CD14-positive monocyte (primary cell): ENCODE measurements at regions not wholly inside any gene's neighbourhood (a gene's known extent, or its start where the extent isn't known, plus 50 kb on each side); places are given as distances from the start of the nearest gene placed in this dataset.

Source experiments
- DNase-seq, 3 donors: peaks; one replicate each; pipeline ENCODE4 v3.0.0-alpha.2; 2011 to 2022
- H2AFZ ChIP-seq: 2 replicates; pipeline ENCODE4 v1.6.0; 2012; ENCODE audit warnings: mild to moderate bottlenecking, low read depth, low read length, inconsistent platforms; ENCODE audit not compliant: insufficient read depth, poor library complexity, severe bottlenecking
- H3K27ac ChIP-seq, 2 donors: 1 replicate in 1 of 2; 2 replicates in 1 of 2; pipeline ENCODE4 v1.5.1; 2012 to 2013; ENCODE audit warnings: low read length in 2 of 2, control low read depth in 1 of 2, inconsistent platforms in 1 of 2, low read depth in 1 of 2, mild to moderate bottlenecking in 1 of 2
- H3K27me3 ChIP-seq, 2 donors: one replicate each; pipeline versions ENCODE4 v1.6.0 to v1.6.1; 2011 to 2013; ENCODE audit warnings: low read length in 2 of 2; ENCODE audit not compliant: control insufficient read depth in 2 of 2, insufficient read depth in 2 of 2
- H3K36me3 ChIP-seq, 2 donors: replicated peaks in 1 of 2; 1 replicate in 1 of 2; 2 replicates in 1 of 2; pipeline versions ENCODE4 v1.5.1 to v1.6.1; 2012 to 2013; ENCODE audit warnings: low read length in 2 of 2, control low read depth in 1 of 2, inconsistent platforms in 1 of 2, mild to moderate bottlenecking in 1 of 2; ENCODE audit not compliant: insufficient read depth in 2 of 2, control insufficient read depth in 1 of 2
- H3K4me1 ChIP-seq, 2 donors: 1 replicate in 1 of 2; 2 replicates in 1 of 2; pipeline versions ENCODE4 v1.5.1 to v1.6.1; 2012 to 2013; ENCODE audit warnings: low read length in 2 of 2, control low read depth in 1 of 2, inconsistent platforms in 1 of 2, mild to moderate bottlenecking in 1 of 2, moderate library complexity in 1 of 2; ENCODE audit not compliant: insufficient read depth in 2 of 2, control insufficient read depth in 1 of 2
- H3K4me2 ChIP-seq: replicated peaks from 2 replicates; pipeline ENCODE3; 2012; ENCODE audit warnings: low read length, moderate library complexity, mild to moderate bottlenecking; ENCODE audit not compliant: poor library complexity, severe bottlenecking; ENCODE audit errors: extremely low read depth
- H3K4me3 ChIP-seq, 3 experiments: fragments of 200-600 bp in 1 of 3; sonication (generic) in 1 of 3; replicated peaks in 1 of 3; 1 replicate in 2 of 3; 2 replicates in 1 of 3; pipeline ENCODE4 v1.5.1; 2011 to 2013; ENCODE audit warnings: low read length in 3 of 3, mild to moderate bottlenecking in 3 of 3, control low read depth in 2 of 3, low read depth in 2 of 3, inconsistent platforms in 1 of 3, moderate library complexity in 1 of 3
- H3K79me2 ChIP-seq: 2 replicates; pipeline ENCODE4 v1.6.0; 2012; ENCODE audit warnings: mild to moderate bottlenecking, control low read depth, inconsistent platforms, low read length, moderate library complexity; ENCODE audit not compliant: insufficient read depth
- H3K9ac ChIP-seq: 2 replicates; pipeline ENCODE4 v1.6.0; 2017; ENCODE audit warnings: low read length, mild to moderate bottlenecking; ENCODE audit not compliant: insufficient read depth, poor library complexity, severe bottlenecking
- H3K9me3 ChIP-seq, 2 donors: replicated peaks in 1 of 2; 1 replicate in 1 of 2; 2 replicates in 1 of 2; pipeline versions ENCODE4 v1.5.1 to v1.6.1; 2012 to 2013; ENCODE audit warnings: low read length in 2 of 2, control low read depth in 1 of 2; ENCODE audit not compliant: control insufficient read depth in 1 of 2, insufficient read depth in 1 of 2
- H4K20me1 ChIP-seq: 2 replicates; pipeline ENCODE4 v1.6.0; 2012; ENCODE audit warnings: mild to moderate bottlenecking, low read length, control low read depth, moderate library complexity; ENCODE audit not compliant: insufficient read depth
- H3K27ac Mint-ChIP-seq, 7 donors: one replicate each; pipeline ENCODE4 v1.8.0; 2020; ENCODE audit warnings: mild to moderate bottlenecking in 7 of 7, mixed read lengths in 7 of 7, moderate library complexity in 6 of 7, inconsistent platforms in 2 of 7
- H3K27me3 Mint-ChIP-seq, 3 donors: one replicate each; pipeline ENCODE4 v1.8.0; 2021 to 2022; ENCODE audit warnings: low read depth in 3 of 3, mild to moderate bottlenecking in 3 of 3, mixed read lengths in 3 of 3, moderate library complexity in 3 of 3, inconsistent platforms in 1 of 3
- H3K36me3 Mint-ChIP-seq, 2 donors: one replicate each; pipeline ENCODE4 v1.8.0; 2020; ENCODE audit warnings: mixed read lengths in 2 of 2, inconsistent platforms in 1 of 2, mild to moderate bottlenecking in 1 of 2
- H3K4me1 Mint-ChIP-seq: one replicate; pipeline ENCODE4 v1.8.0; 2020; ENCODE audit warnings: mild to moderate bottlenecking, mixed read lengths
- H3K4me3 Mint-ChIP-seq, 2 donors: one replicate each; pipeline ENCODE4 v1.8.0; 2020; ENCODE audit warnings: mild to moderate bottlenecking in 2 of 2, mixed read lengths in 2 of 2, moderate library complexity in 1 of 2
- H3K9me3 Mint-ChIP-seq, 7 donors: one replicate each; pipeline ENCODE4 v1.8.0; 2020 to 2022; ENCODE audit warnings: mixed read lengths in 7 of 7, mild to moderate bottlenecking in 6 of 7, moderate library complexity in 6 of 7, inconsistent platforms in 2 of 7
- CTCF ChIP-seq: fragments of 200-600 bp; IDR thresholded peaks from one replicate; pipeline ENCODE4 v1.8.0; 2022; ENCODE audit warnings: antibody characterized with exemption, mild to moderate bottlenecking
- WGBS: methylation state at CpG from one replicate; pipeline ENCODE4 v1.1.5; 2013; ENCODE audit warnings: missing lambda C conversion rate; ENCODE audit not compliant: insufficient coverage; 5-methylcytosine and 5-hydroxymethylcytosine counted together
- intact Hi-C, 2 donors: fragments of 100-400 bp; cut with micrococcal nuclease; formaldehyde crosslinking; loops; one replicate each; pipeline versions ENCODE4 v1.15.0 to v1.15.1; 2023

DNA sequence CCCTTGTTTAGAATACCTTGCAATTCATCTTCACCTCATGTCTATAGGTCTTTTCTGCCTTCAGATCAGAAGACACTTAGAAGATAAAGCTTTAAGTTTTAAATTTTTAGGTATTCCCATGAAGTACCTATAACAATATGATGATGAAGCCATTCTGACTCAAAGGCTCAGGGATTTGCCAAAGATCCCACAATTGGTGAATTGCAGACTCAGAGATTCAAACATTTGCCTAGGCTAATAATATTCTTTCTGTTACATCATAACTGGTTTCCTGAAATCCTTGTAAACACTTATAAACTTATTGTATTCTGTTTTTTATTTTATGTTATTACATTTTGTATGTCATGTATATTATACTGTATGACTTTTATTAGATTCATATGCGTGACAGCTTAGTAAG is 62.8 kb upstream of the ZFAND5 start:
- Histone ChIP-seq H3K9ac (no peak overlapping the region), H3K9me3 (no peaks in the 10 kb centered on the region), H3K4me1 (peaks cover 33% of the 10 kb centered on the region in 2 donors), H3K27me3 (no peaks in the 10 kb centered on the region), H3K4me3 (no peak overlapping the region), H2AFZ (no peak overlapping the region), H4K20me1 (no peaks in the 10 kb centered on the region), H3K27ac (no peak overlapping the region), H3K36me3 (no peaks in the 10 kb centered on the region), H3K4me2 (no peak overlapping the region), H3K79me2 (no peaks in the 10 kb centered on the region)
- H3K27me3 Mint-ChIP-seq = no peaks in the 10 kb centered on the region
- H3K4me3 Mint-ChIP-seq = no peak overlapping the region
- peaks cover 27% of the 10 kb centered on the region for H3K4me1 Mint-ChIP-seq
- peaks cover 0 to 3% of the 10 kb centered on the region in 2 donors for H3K36me3 Mint-ChIP-seq
- no CpG with 5 or more reads among the region's 1 CpG for WGBS
- peaks cover 0 to 2% (median 0%) of the 10 kb centered on the region in 7 donors for H3K9me3 Mint-ChIP-seq
- no peak for DNase-seq
- no peak overlapping the region for H3K27ac Mint-ChIP-seq
- intact Hi-C loops = no loop called here
- TF ChIP-seq CTCF = no peak

DNA sequence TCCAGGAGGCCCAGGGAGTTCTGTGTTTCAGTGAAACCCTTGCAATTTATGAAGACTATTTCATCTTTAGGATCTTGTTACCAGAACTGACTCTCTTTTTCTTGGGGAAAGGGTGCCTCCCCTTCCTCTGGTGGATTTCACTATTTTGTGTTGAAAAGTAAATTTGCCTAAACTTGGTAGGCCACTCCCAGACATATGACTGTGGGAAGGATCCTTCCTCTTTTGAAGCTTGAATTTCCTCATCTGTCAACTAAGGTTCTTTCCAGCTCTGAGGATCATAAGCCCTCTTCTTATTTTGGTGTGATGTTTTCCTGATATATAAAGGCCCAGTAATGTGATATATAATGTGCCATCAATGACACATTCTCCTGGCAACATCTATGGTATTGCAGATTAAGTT is 59.1 kb upstream of the ZFAND5 start:
- H3K36me3 Mint-ChIP-seq = peaks cover 0 to 3% of the 10 kb centered on the region in 2 donors
- peaks cover 0 to 2% (median 0%) of the 10 kb centered on the region in 7 donors for H3K9me3 Mint-ChIP-seq
- H3K36me3 ChIP-seq = no peaks in the 10 kb centered on the region
- DNase-seq = peak; percentile 79 to 91 (median 90)
- no peaks in the 10 kb centered on the region for H3K27me3 ChIP-seq
- no peak overlapping the region for H3K9ac ChIP-seq
- no peak for TF ChIP-seq CTCF
- peak overlapping the region; percentile 88 to 98 (median 96) for H3K27ac Mint-ChIP-seq
- peak overlapping the region in 1 of 2 donors; percentile 66 for H3K4me3 Mint-ChIP-seq
- intact Hi-C loops = loop anchor here in 1 of 2 donors (5.0 kb wide), 1 partner anchor 57 kb away; the partner anchor contains the start of gene ZFAND5
- H3K4me1 Mint-ChIP-seq = peaks cover 50% of the 10 kb centered on the region
- H3K4me3 ChIP-seq = peak overlapping the region in 1 of 3 experiments; percentile 21
- no peaks in the 10 kb centered on the region for H4K20me1 ChIP-seq
- no peak overlapping the region for H2AFZ ChIP-seq
- no peaks in the 10 kb centered on the region for H3K79me2 ChIP-seq
- H3K4me1 ChIP-seq = peaks cover 52 to 57% of the 10 kb centered on the region in 2 donors
- peak overlapping the region; percentile 12 for H3K4me2 ChIP-seq
- no peaks in the 10 kb centered on the region for H3K27me3 Mint-ChIP-seq
- H3K9me3 ChIP-seq = no peaks in the 10 kb centered on the region
- peak overlapping the region; percentile 86 for H3K27ac ChIP-seq
